ENCODE measurements at regions not wholly inside any gene's neighbourhood (a gene's known extent, or its start where the extent isn't known, plus 50 kb on each side); places are given as distances from the start of the nearest gene placed in this dataset.

GRCh38 chr10:78401624-78402367 lies 368.1 kb downstream of the RPS24 start:
- no peak for DNase-seq

GRCh38 chr10:78402591-78402990 lies 368.9 kb downstream of the RPS24 start:
- DNase-seq: no peak

- DNase-seq: no peak
Observed at GRCh38 chr10:78403781-78404180, 370.1 kb downstream of the RPS24 start.

- no peak for DNase-seq
Observed at GRCh38 chr10:78404296-78404695, 370.6 kb downstream of the RPS24 start.

GRCh38 chr10:78405231-78405630 lies 371.6 kb downstream of the RPS24 start:
- DNase-seq: no peak

GRCh38 chr10:78405736-78406135 lies 372.1 kb downstream of the RPS24 start:
- no peak for DNase-seq

GRCh38 chr10:78406648-78407008 lies 373.0 kb downstream of the RPS24 start:
- no peak for DNase-seq

- DNase-seq: peak; percentile 84
Observed at GRCh38 chr10:78407009-78407711, 373.5 kb downstream of the RPS24 start.

- DNase-seq: no peak
Observed at GRCh38 chr10:78407966-78408365, 374.3 kb downstream of the RPS24 start.

- DNase-seq: peak; percentile 74
Observed at GRCh38 chr10:78408671-78409472, 375.2 kb downstream of the RPS24 start.

GRCh38 chr10:78410046-78410965 lies 376.6 kb downstream of the RPS24 start:
- DNase-seq: no peak

- DNase-seq: no peak
Observed at GRCh38 chr10:78411716-78412115, 378.1 kb downstream of the RPS24 start.

- no peak for DNase-seq
Observed at GRCh38 chr10:78412605-78413004, 378.9 kb downstream of the RPS24 start.

- no peak for DNase-seq
Observed at GRCh38 chr10:78413076-78414055, 379.7 kb downstream of the RPS24 start.

GRCh38 chr10:78414380-78414779 lies 380.7 kb downstream of the RPS24 start:
- DNase-seq: no peak

GRCh38 chr10:78415111-78415510 lies 381.4 kb downstream of the RPS24 start:
- no peak for DNase-seq

GRCh38 chr10:78416031-78417011 lies 382.7 kb downstream of the RPS24 start:
- no peak for DNase-seq

- no peak for DNase-seq
Observed at GRCh38 chr10:78417425-78418370, 384.0 kb downstream of the RPS24 start.
